PC-3 (cell line): ENCODE measurements at regions not wholly inside any gene's neighbourhood (a gene's known extent, or its start where the extent isn't known, plus 50 kb on each side); places are given as distances from the start of the nearest gene placed in this dataset.

ENCODE experiments used
- ATAC-seq: fragments of 200-7000 bp; cut with Tn5 transposase; 2 replicates; pipeline ENCODE4 v1.9.1; 2020; ENCODE audit warnings: mild to moderate bottlenecking, moderate library complexity
- BruUV-seq: library from RNA; stranded (reverse); fragments of 400-500 nt; replicated peaks from 2 replicates; lab custom pipeline; 2021; lab: Mats Ljungman, UMichigan
- CTCF ChIA-PET: fragments of 300-600 bp; sonication (Branson Sonifier 250); formaldehyde crosslinking; loops from one replicate; lab custom pipeline; 2022; ENCODE audit warnings: antibody characterized with exemption; lab: Charles Lee
- POLR2A ChIA-PET: fragments of 300-600 bp; sonication (Branson Sonifier 250); formaldehyde crosslinking; loops from one replicate; lab custom pipeline; 2022; ENCODE audit warnings: antibody characterized with exemption; ENCODE audit not compliant: unreplicated experiment; lab: Charles Lee
- DNase-seq: peaks from one replicate; pipeline ENCODE4 v3.0.0-alpha.2; 2015
- H2AFZ ChIP-seq: fragments of 300-600 bp; sonication (generic); 2 replicates; pipeline ENCODE4 v1.6.0; 2016; ENCODE audit warnings: antibody characterized with exemption, low read length
- H3F3A ChIP-seq: fragments of 300-600 bp; sonication (generic); one replicate; pipeline ENCODE4 v1.6.0; 2017; ENCODE audit warnings: antibody characterized with exemption, low read length, control low read depth, mild to moderate bottlenecking; ENCODE audit not compliant: unreplicated experiment
- H3K27ac ChIP-seq: fragments of 300-600 bp; sonication (generic); 2 replicates; pipeline ENCODE4 v1.5.1; 2016; ENCODE audit warnings: mild to moderate bottlenecking, low read length
- H3K27me3 ChIP-seq: fragments of 300-600 bp; sonication (generic); 2 replicates; pipeline ENCODE4 v1.6.1; 2016; ENCODE audit warnings: low read length, mixed read lengths
- H3K36me3 ChIP-seq: fragments of 300-600 bp; sonication (generic); 2 replicates; pipeline ENCODE4 v1.6.1; 2016; ENCODE audit warnings: low read depth, mixed run types, low read length, mixed read lengths
- H3K4me1 ChIP-seq: fragments of 300-600 bp; sonication (generic); 2 replicates; pipeline ENCODE4 v1.5.1; 2016; ENCODE audit warnings: low read length; ENCODE audit not compliant: insufficient read depth
- H3K4me2 ChIP-seq: fragments of 300-600 bp; sonication (generic); 2 replicates; pipeline ENCODE4 v1.6.0; 2016; ENCODE audit warnings: low read length
- H3K4me3 ChIP-seq: fragments of 300-600 bp; sonication (generic); 2 replicates; pipeline ENCODE4 v1.5.1; 2016; ENCODE audit warnings: mild to moderate bottlenecking, low read length, mixed read lengths
- H3K79me2 ChIP-seq: fragments of 300-600 bp; sonication (generic); 2 replicates; pipeline ENCODE4 v1.6.1; 2017; ENCODE audit warnings: low read length, mixed read lengths
- H3K9ac ChIP-seq: fragments of 300-600 bp; sonication (generic); 2 replicates; pipeline ENCODE4 v1.6.0; 2016; ENCODE audit warnings: mild to moderate bottlenecking, low read length
- H3K9me2 ChIP-seq: fragments of 300-600 bp; sonication (generic); replicated peaks from 2 replicates; pipeline ENCODE4 v1.6.1; 2016; ENCODE audit warnings: mixed run types, low read length, mixed read lengths
- H3K9me3 ChIP-seq: fragments of 300-600 bp; sonication (generic); 2 replicates; pipeline ENCODE4 v1.6.1; 2016; ENCODE audit warnings: low read length, mixed read lengths
- H4K20me1 ChIP-seq: fragments of 300-600 bp; sonication (generic); 2 replicates; pipeline ENCODE4 v1.6.1; 2016; ENCODE audit warnings: low read length, mixed read lengths
- CTCF ChIP-seq: fragments of 300-600 bp; sonication (generic); conservative IDR thresholded peaks from 2 replicates; pipeline ENCODE4 v1.5.1; 2017; ENCODE audit warnings: antibody characterized with exemption, low read depth, mild to moderate bottlenecking, low read length
- EZH2 ChIP-seq: fragments of 300-600 bp; sonication (generic); IDR thresholded peaks from one replicate; pipeline ENCODE4 v1.6.1; 2017; ENCODE audit warnings: antibody characterized with exemption, mild to moderate bottlenecking, low read length; ENCODE audit not compliant: unreplicated experiment
- EZH2phosphoT487 ChIP-seq: fragments of 300-600 bp; sonication (generic); IDR thresholded peaks from 2 replicates; pipeline ENCODE4 v1.6.1; 2018; ENCODE audit warnings: mild to moderate bottlenecking, antibody characterized with exemption, low read length, borderline replicate concordance
- intact Hi-C: fragments of 100-400 bp; cut with micrococcal nuclease; formaldehyde crosslinking; loops from 2 replicates; pipeline ENCODE4 v1.9.0; 2023

GRCh38 chr5:97745817-97746216 lies 562.8 kb upstream of the RIOK2 start:
- H2AFZ ChIP-seq, result no peak overlapping the region
- no peak overlapping the region for H3K9ac ChIP-seq
- no peak overlapping the region for H3K4me2 ChIP-seq
- H3K9me3 ChIP-seq, result no peaks in the 10 kb centered on the region
- ATAC-seq, result no peak
- H3K4me3 ChIP-seq, result no peak overlapping the region
- no peaks in the 10 kb centered on the region for H3K4me1 ChIP-seq
- no peaks in the 10 kb centered on the region for H3K36me3 ChIP-seq
- DNase-seq, result no peak
- BruUV-seq, result no TSS peak
- CTCF ChIA-PET, result no interaction called here
- no peaks in the 10 kb centered on the region for H4K20me1 ChIP-seq
- H3F3A ChIP-seq, result no peaks in the 10 kb centered on the region
- no peaks in the 10 kb centered on the region for H3K27me3 ChIP-seq
- POLR2A ChIA-PET, result no interaction called here
- no peaks in the 10 kb centered on the region for H3K79me2 ChIP-seq
- no peaks in the 10 kb centered on the region for H3K9me2 ChIP-seq
- intact Hi-C loops, result no loop called here
- no peak for TF ChIP-seq EZH2
- no peak for TF ChIP-seq CTCF
- H3K27ac ChIP-seq, result no peak overlapping the region

- H3K79me2 ChIP-seq, result no peaks in the 10 kb centered on the region
- no peak overlapping the region for H2AFZ ChIP-seq
- DNase-seq (no peak), ATAC-seq (no peak)
- no peaks in the 10 kb centered on the region for H3K9me2 ChIP-seq
- intact Hi-C loops, result no loop called here
- BruUV-seq, result no TSS peak
- H3K36me3 ChIP-seq, result no peaks in the 10 kb centered on the region
- no peaks in the 10 kb centered on the region for H3F3A ChIP-seq
- no peaks in the 10 kb centered on the region for H3K9me3 ChIP-seq
- H3K27me3 ChIP-seq, result no peaks in the 10 kb centered on the region
- no peak overlapping the region for H3K9ac ChIP-seq
- ChIA-PET POLR2A (no interaction called here), CTCF (no interaction called here)
- H3K27ac ChIP-seq, result no peak overlapping the region
- TF ChIP-seq EZH2phosphoT487, result no peak
- TF ChIP-seq CTCF, result no peak
- no peak for TF ChIP-seq EZH2
- H3K4me2 ChIP-seq, result no peak overlapping the region
- no peaks in the 10 kb centered on the region for H3K4me1 ChIP-seq
- H3K4me3 ChIP-seq, result no peak overlapping the region
- H4K20me1 ChIP-seq, result no peaks in the 10 kb centered on the region
Observed at GRCh38 chr5:97750576-97750975, 567.5 kb upstream of the RIOK2 start.

- Histone ChIP-seq H2AFZ (no peak overlapping the region), H3K27me3 (no peaks in the 10 kb centered on the region), H3K79me2 (no peaks in the 10 kb centered on the region), H3K9ac (no peak overlapping the region), H3K9me3 (no peaks in the 10 kb centered on the region), H3K27ac (no peak overlapping the region), H3K4me1 (no peaks in the 10 kb centered on the region), H3F3A (no peaks in the 10 kb centered on the region), H3K9me2 (no peaks in the 10 kb centered on the region), H3K4me3 (no peak overlapping the region), H3K4me2 (no peak overlapping the region), H3K36me3 (no peaks in the 10 kb centered on the region), H4K20me1 (no peaks in the 10 kb centered on the region)
- TF ChIP-seq CTCF, result no peak
- no peak for TF ChIP-seq EZH2phosphoT487
- no peak for TF ChIP-seq EZH2
- intact Hi-C loops, result no loop called here
- DNase-seq (no peak), ATAC-seq (no peak)
- ChIA-PET CTCF (no interaction called here), POLR2A (no interaction called here)
- no TSS peak for BruUV-seq
Observed at GRCh38 chr5:97751540-97751939, 568.5 kb upstream of the RIOK2 start.
